HEK293 (cell line): ENCODE measurements at regions not wholly inside any gene's neighbourhood (a gene's known extent, or its start where the extent isn't known, plus 50 kb on each side); places are given as distances from the start of the nearest gene placed in this dataset.

Source experiments
- CTCF ChIA-PET: fragments of 350-600 bp; formaldehyde crosslinking; extraction: SDS; loops from one replicate; lab custom pipeline; 2021; ENCODE audit warnings: antibody characterized with exemption; lab: Yijun Ruan, JAX
- POLR2A ChIA-PET: fragments of 300-600 bp; formaldehyde crosslinking; extraction: SDS; loops from one replicate; lab custom pipeline; 2020; ENCODE audit warnings: antibody characterized with exemption, inconsistent platforms; lab: Yijun Ruan, JAX
- H3K27ac ChIP-seq: fragments of 200-500 bp; sonication (Bioruptor generic); 2 replicates; pipeline ENCODE4 v1.5.1; 2014; ENCODE audit warnings: low read depth, low read length, control low read depth, inconsistent platforms; ENCODE audit errors: extremely low read depth
- H3K36me3 ChIP-seq, 2 experiments: fragments of 200-500 bp in 1 of 2; sonication (Bioruptor generic) in 1 of 2; 1 replicate in 1 of 2; 2 replicates in 1 of 2; pipeline ENCODE4 v1.5.1; 2014 to 2017; ENCODE audit warnings: inconsistent platforms in 2 of 2, low read length in 2 of 2; ENCODE audit not compliant: control insufficient read depth in 2 of 2, insufficient read depth in 1 of 2
- H3K4me1 ChIP-seq: fragments of 200-500 bp; sonication (Bioruptor generic); 2 replicates; pipeline ENCODE4 v1.5.1; 2014; ENCODE audit warnings: mild to moderate bottlenecking, low read length, inconsistent platforms; ENCODE audit not compliant: control insufficient read depth, insufficient read depth
- H3K4me3 ChIP-seq: 2 replicates; pipeline ENCODE4 v1.5.1; 2011; ENCODE audit warnings: low read depth, mild to moderate bottlenecking, control low read depth, low read length, moderate library complexity
- H3K9me3 ChIP-seq: fragments of 200-500 bp; sonication (Bioruptor generic); 2 replicates; pipeline ENCODE4 v1.5.1; 2014; ENCODE audit warnings: low read depth, low read length, inconsistent platforms; ENCODE audit not compliant: control insufficient read depth, insufficient read depth
- HOXC10 ChIP-seq: sonication (generic); formaldehyde crosslinking; IDR thresholded peaks from 2 replicates; pipeline ENCODE4 v1.8.1; 2023; ENCODE audit warnings: mild to moderate bottlenecking, missing genetic modification reagents
- MZF1 ChIP-seq: fragments of 450-650 bp; formaldehyde crosslinking; IDR thresholded peaks from 2 replicates; pipeline ENCODE4 v1.5.1; 2017; ENCODE audit warnings: missing biosample characterization, missing genetic modification characterization, borderline replicate concordance
- PRDM1 ChIP-seq: fragments of 450-650 bp; formaldehyde crosslinking; IDR thresholded peaks from 2 replicates; pipeline ENCODE4; 2016; ENCODE audit warnings: missing biosample characterization, missing genetic modification characterization
- REPIN1 ChIP-seq: fragments of 450-650 bp; formaldehyde crosslinking; IDR thresholded peaks from 2 replicates; pipeline ENCODE4 v1.5.1; 2017; ENCODE audit warnings: missing biosample characterization, missing genetic modification characterization, low read depth
- SETDB1 ChIP-seq: IDR thresholded peaks from one replicate; pipeline ENCODE4 v1.6.1; 2017; ENCODE audit warnings: mild to moderate bottlenecking, low read length, moderate library complexity, mixed read lengths; ENCODE audit not compliant: insufficient read length
- TRIM28 ChIP-seq: IDR thresholded peaks from 2 replicates; pipeline ENCODE4 v1.6.1; 2011; ENCODE audit warnings: low read length, control low read depth, borderline replicate concordance
- ZFHX2 ChIP-seq: fragments of 450-650 bp; formaldehyde crosslinking; conservative IDR thresholded peaks from 2 replicates; pipeline ENCODE4 v1.5.1; 2016; ENCODE audit warnings: missing biosample characterization, missing genetic modification characterization
- ZNF239 ChIP-seq: fragments of 450-650 bp; formaldehyde crosslinking; IDR thresholded peaks from 2 replicates; pipeline ENCODE4 v1.5.1; 2016; ENCODE audit warnings: missing biosample characterization, missing genetic modification characterization
- ZNF292 ChIP-seq: fragments of 450-650 bp; formaldehyde crosslinking; IDR thresholded peaks from 2 replicates; pipeline ENCODE4 v1.5.1; 2016; ENCODE audit warnings: low read depth, missing biosample characterization, missing genetic modification characterization, borderline replicate concordance
- ZNF548 ChIP-seq: fragments of 450-650 bp; formaldehyde crosslinking; IDR thresholded peaks from 2 replicates; pipeline ENCODE4 v1.5.1; 2016; ENCODE audit warnings: missing biosample characterization, missing genetic modification characterization
- ZNF549 ChIP-seq: fragments of 450-650 bp; IDR thresholded peaks from 2 replicates; pipeline ENCODE4 v1.5.1; 2018; ENCODE audit warnings: missing biosample characterization, missing genetic modification characterization, mild to moderate bottlenecking, inconsistent platforms, moderate library complexity
- ZNF558 ChIP-seq: fragments of 450-650 bp; formaldehyde crosslinking; IDR thresholded peaks from 2 replicates; pipeline ENCODE4 v1.5.1; 2016; ENCODE audit warnings: missing biosample characterization, missing genetic modification characterization
- ZNF621 ChIP-seq: fragments of 450-650 bp; formaldehyde crosslinking; IDR thresholded peaks from 2 replicates; pipeline ENCODE4 v1.5.1; 2017; ENCODE audit warnings: missing biosample characterization, missing genetic modification characterization
- ZNF629 ChIP-seq: fragments of 450-650 bp; formaldehyde crosslinking; IDR thresholded peaks from 2 replicates; pipeline ENCODE4 v1.5.1; 2017; ENCODE audit warnings: missing biosample characterization, missing genetic modification characterization
- ZNF639 ChIP-seq: fragments of 450-650 bp; formaldehyde crosslinking; IDR thresholded peaks from 2 replicates; pipeline ENCODE4 v1.5.1; 2016; ENCODE audit warnings: missing biosample characterization, missing genetic modification characterization
- ZSCAN23 ChIP-seq: fragments of 450-650 bp; formaldehyde crosslinking; IDR thresholded peaks from 2 replicates; pipeline ENCODE4 v1.5.1; 2016; ENCODE audit warnings: missing biosample characterization, missing genetic modification characterization
- TF ChIP-seq, protein P1 (sequence below): fragments of 450-650 bp; formaldehyde crosslinking; IDR thresholded peaks from 2 replicates; pipeline ENCODE4 v1.5.1; 2016; ENCODE audit warnings: missing biosample characterization, missing genetic modification characterization
- TF ChIP-seq, protein P2 (sequence below): fragments of 450-650 bp; IDR thresholded peaks from 2 replicates; pipeline ENCODE4 v1.5.1; 2018; ENCODE audit warnings: missing biosample characterization, missing genetic modification characterization

- TF ChIP-seq, protein P1, sequence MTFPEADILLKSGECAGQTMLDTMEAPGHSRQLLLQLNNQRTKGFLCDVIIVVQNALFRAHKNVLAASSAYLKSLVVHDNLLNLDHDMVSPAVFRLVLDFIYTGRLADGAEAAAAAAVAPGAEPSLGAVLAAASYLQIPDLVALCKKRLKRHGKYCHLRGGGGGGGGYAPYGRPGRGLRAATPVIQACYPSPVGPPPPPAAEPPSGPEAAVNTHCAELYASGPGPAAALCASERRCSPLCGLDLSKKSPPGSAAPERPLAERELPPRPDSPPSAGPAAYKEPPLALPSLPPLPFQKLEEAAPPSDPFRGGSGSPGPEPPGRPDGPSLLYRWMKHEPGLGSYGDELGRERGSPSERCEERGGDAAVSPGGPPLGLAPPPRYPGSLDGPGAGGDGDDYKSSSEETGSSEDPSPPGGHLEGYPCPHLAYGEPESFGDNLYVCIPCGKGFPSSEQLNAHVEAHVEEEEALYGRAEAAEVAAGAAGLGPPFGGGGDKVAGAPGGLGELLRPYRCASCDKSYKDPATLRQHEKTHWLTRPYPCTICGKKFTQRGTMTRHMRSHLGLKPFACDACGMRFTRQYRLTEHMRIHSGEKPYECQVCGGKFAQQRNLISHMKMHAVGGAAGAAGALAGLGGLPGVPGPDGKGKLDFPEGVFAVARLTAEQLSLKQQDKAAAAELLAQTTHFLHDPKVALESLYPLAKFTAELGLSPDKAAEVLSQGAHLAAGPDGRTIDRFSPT (tag by site-specific recombination) = no peak
- TF ChIP-seq ZNF558 (tag by site-specific recombination) (no peak), PRDM1 (peak; percentile 54), ZNF629 (tag by site-specific recombination) (no peak), ZSCAN23 (tag by site-specific recombination) (no peak)
- TF ChIP-seq, all 188 proteins: peak for 1
- no peaks in the 10 kb centered on the region for H3K9me3 ChIP-seq
- ChIA-PET POLR2A (no interaction called here), CTCF (interaction anchor here (0.6 to 0.8 kb wide), 2 partner anchors 15 to 22 kb away, joined by 3 to 5 read pairs; no protein-coding TSS in a partner anchor)
- no peaks in the 10 kb centered on the region for H3K36me3 ChIP-seq
- H3K4me1 ChIP-seq = no peaks in the 10 kb centered on the region
- H3K27ac ChIP-seq = no peak overlapping the region
- H3K4me3 ChIP-seq = no peak overlapping the region
Observed at GRCh38 chr13:99724633-99725517, 223.6 kb downstream of the TM9SF2 start.

DNA sequence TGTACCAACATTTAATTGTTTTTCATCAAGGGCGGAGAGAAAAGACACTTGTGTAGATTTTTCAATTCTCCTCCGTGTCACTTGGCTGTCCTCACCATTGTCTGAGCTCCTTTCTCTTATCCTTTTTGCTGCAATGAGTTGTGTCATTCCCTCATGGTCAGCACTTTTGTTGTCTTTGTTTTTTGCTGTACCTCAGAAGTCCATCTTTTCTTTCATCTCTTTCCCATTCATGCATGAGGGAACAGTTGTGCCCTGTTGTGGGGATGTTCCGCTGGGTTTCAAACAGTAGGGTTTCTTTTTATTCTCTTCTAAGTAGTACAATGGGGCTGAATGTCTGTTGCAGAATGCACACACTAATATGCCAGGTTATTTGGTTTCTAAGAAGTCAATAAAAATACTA lies 222.6 kb downstream of the TM9SF2 start:
- TF ChIP-seq ZNF239 (tag by site-specific recombination) (no peak), TRIM28 (no peak), ZFHX2 (tag by site-specific recombination) (no peak), ZNF549 (tag by site-specific recombination) (no peak), SETDB1 (no peak), REPIN1 (tag by site-specific recombination) (no peak), HOXC10 (CRISPR knock-in tag) (no peak), ZNF292 (tag by site-specific recombination) (no peak), ZNF548 (no peak), MZF1 (no peak), ZNF621 (no peak), ZNF639 (tag by site-specific recombination) (no peak)
- TF ChIP-seq, protein P2, sequence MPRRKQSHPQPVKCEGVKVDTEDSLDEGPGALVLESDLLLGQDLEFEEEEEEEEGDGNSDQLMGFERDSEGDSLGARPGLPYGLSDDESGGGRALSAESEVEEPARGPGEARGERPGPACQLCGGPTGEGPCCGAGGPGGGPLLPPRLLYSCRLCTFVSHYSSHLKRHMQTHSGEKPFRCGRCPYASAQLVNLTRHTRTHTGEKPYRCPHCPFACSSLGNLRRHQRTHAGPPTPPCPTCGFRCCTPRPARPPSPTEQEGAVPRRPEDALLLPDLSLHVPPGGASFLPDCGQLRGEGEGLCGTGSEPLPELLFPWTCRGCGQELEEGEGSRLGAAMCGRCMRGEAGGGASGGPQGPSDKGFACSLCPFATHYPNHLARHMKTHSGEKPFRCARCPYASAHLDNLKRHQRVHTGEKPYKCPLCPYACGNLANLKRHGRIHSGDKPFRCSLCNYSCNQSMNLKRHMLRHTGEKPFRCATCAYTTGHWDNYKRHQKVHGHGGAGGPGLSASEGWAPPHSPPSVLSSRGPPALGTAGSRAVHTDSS (tag by site-specific recombination) = no peak
- ChIA-PET POLR2A (no interaction called here), CTCF (no interaction called here)
- Histone ChIP-seq H3K9me3 (no peaks in the 10 kb centered on the region), H3K4me3 (no peak overlapping the region), H3K27ac (no peak overlapping the region), H3K36me3 (no peaks in the 10 kb centered on the region), H3K4me1 (no peaks in the 10 kb centered on the region)
